ENCODE measurements at regions not wholly inside any gene's neighbourhood (a gene's known extent, or its start where the extent isn't known, plus 50 kb on each side); places are given as distances from the start of the nearest gene placed in this dataset.
"Not testable (repeated sequence)": the region's sequence is repeated elsewhere in the genome, so short reads cannot be mapped to it uniquely, and the experiment has no call there.

- DNase-seq (ENCODE audit: low read depth): not testable (repeated sequence)
Observed at GRCh38 chr2:87678742-87679173, 69.1 kb upstream of the PLGLB2 start.

GRCh38 chr2:87679950-87680349 is 67.9 kb upstream of the PLGLB2 start:
- not testable (repeated sequence) for DNase-seq (ENCODE audit: low read depth)

- DNase-seq (ENCODE audit: low read depth): not testable (repeated sequence)
Observed at GRCh38 chr2:87680691-87681090, 67.2 kb upstream of the PLGLB2 start.

- DNase-seq (ENCODE audit: low read depth): not testable (repeated sequence)
Observed at GRCh38 chr2:87683451-87683850, 64.4 kb upstream of the PLGLB2 start.

- DNase-seq (ENCODE audit: low read depth): not testable (repeated sequence)
Observed at GRCh38 chr2:87683961-87684360, 63.9 kb upstream of the PLGLB2 start.

- not testable (repeated sequence) for DNase-seq (ENCODE audit: low read depth)
Observed at GRCh38 chr2:87685558-87685957, 62.3 kb upstream of the PLGLB2 start.

GRCh38 chr2:87686873-87687549 is 60.9 kb upstream of the PLGLB2 start:
- DNase-seq (ENCODE audit: low read depth): not testable (repeated sequence)

GRCh38 chr2:87687550-87688270 is 60.2 kb upstream of the PLGLB2 start:
- DNase-seq (ENCODE audit: low read depth): not testable (repeated sequence)

GRCh38 chr2:87691899-87692592 is 55.8 kb upstream of the PLGLB2 start:
- not testable (repeated sequence) for DNase-seq (ENCODE audit: low read depth)

GRCh38 chr2:87692914-87693313 is 55.0 kb upstream of the PLGLB2 start:
- DNase-seq (ENCODE audit: low read depth): not testable (repeated sequence)

- not testable (repeated sequence) for DNase-seq (ENCODE audit: low read depth)
Observed at GRCh38 chr2:87693882-87694281, 54.0 kb upstream of the PLGLB2 start.

- not testable (repeated sequence) for DNase-seq (ENCODE audit: low read depth)
Observed at GRCh38 chr2:87695596-87696323, 52.1 kb upstream of the PLGLB2 start.

Measured in stimulated activated CD4-positive, alpha-beta T cell treated with anti-CD3 and anti-CD28 coated beads, Interleukin-2, amount 100 ng/mL, for 4 hours (primary cell).